ENCODE measurements at regions not wholly inside any gene's neighbourhood (a gene's known extent, or its start where the extent isn't known, plus 50 kb on each side); places are given as distances from the start of the nearest gene placed in this dataset.

- TF ChIP-seq, protein P1, sequence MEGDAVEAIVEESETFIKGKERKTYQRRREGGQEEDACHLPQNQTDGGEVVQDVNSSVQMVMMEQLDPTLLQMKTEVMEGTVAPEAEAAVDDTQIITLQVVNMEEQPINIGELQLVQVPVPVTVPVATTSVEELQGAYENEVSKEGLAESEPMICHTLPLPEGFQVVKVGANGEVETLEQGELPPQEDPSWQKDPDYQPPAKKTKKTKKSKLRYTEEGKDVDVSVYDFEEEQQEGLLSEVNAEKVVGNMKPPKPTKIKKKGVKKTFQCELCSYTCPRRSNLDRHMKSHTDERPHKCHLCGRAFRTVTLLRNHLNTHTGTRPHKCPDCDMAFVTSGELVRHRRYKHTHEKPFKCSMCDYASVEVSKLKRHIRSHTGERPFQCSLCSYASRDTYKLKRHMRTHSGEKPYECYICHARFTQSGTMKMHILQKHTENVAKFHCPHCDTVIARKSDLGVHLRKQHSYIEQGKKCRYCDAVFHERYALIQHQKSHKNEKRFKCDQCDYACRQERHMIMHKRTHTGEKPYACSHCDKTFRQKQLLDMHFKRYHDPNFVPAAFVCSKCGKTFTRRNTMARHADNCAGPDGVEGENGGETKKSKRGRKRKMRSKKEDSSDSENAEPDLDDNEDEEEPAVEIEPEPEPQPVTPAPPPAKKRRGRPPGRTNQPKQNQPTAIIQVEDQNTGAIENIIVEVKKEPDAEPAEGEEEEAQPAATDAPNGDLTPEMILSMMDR (IDR thresholded peaks at IDR 0.05; ENCODE audit: low read depth, low read length, missing input control): no peak
- TF ChIP-seq, protein P2, sequence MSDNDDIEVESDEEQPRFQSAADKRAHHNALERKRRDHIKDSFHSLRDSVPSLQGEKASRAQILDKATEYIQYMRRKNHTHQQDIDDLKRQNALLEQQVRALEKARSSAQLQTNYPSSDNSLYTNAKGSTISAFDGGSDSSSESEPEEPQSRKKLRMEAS (IDR thresholded peaks at IDR 0.05): no peak
- TF ChIP-seq NR2F2 (IDR thresholded peaks at IDR 0.05) (no peak), YY1 (IDR thresholded peaks at IDR 0.05) (no peak), ZBTB33 (IDR thresholded peaks at IDR 0.05) (no peak), SP1 (IDR thresholded peaks at IDR 0.05) (no peak), FOXA1 (IDR thresholded peaks at IDR 0.05) (no peak), TAF1 (conservative IDR thresholded peaks at IDR 0.05) (no peak), RAD21 (IDR thresholded peaks at IDR 0.05) (no peak), GABPA (IDR thresholded peaks at IDR 0.05 in 1 of 2, conservative IDR thresholded peaks at IDR 0.05 in 1 of 2) (no peak)
- TF ChIP-seq, protein P3, sequence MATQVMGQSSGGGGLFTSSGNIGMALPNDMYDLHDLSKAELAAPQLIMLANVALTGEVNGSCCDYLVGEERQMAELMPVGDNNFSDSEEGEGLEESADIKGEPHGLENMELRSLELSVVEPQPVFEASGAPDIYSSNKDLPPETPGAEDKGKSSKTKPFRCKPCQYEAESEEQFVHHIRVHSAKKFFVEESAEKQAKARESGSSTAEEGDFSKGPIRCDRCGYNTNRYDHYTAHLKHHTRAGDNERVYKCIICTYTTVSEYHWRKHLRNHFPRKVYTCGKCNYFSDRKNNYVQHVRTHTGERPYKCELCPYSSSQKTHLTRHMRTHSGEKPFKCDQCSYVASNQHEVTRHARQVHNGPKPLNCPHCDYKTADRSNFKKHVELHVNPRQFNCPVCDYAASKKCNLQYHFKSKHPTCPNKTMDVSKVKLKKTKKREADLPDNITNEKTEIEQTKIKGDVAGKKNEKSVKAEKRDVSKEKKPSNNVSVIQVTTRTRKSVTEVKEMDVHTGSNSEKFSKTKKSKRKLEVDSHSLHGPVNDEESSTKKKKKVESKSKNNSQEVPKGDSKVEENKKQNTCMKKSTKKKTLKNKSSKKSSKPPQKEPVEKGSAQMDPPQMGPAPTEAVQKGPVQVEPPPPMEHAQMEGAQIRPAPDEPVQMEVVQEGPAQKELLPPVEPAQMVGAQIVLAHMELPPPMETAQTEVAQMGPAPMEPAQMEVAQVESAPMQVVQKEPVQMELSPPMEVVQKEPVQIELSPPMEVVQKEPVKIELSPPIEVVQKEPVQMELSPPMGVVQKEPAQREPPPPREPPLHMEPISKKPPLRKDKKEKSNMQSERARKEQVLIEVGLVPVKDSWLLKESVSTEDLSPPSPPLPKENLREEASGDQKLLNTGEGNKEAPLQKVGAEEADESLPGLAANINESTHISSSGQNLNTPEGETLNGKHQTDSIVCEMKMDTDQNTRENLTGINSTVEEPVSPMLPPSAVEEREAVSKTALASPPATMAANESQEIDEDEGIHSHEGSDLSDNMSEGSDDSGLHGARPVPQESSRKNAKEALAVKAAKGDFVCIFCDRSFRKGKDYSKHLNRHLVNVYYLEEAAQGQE (IDR thresholded peaks at IDR 0.05): no peak
Measured at GRCh38 chr10:44167752-44168151, 217.1 kb downstream of the CXCL12 start.

Measured in liver (tissue), 3 donors.